ENCODE measurements at regions not wholly inside any gene's neighbourhood (a gene's known extent, or its start where the extent isn't known, plus 50 kb on each side); places are given as distances from the start of the nearest gene placed in this dataset.

DNA sequence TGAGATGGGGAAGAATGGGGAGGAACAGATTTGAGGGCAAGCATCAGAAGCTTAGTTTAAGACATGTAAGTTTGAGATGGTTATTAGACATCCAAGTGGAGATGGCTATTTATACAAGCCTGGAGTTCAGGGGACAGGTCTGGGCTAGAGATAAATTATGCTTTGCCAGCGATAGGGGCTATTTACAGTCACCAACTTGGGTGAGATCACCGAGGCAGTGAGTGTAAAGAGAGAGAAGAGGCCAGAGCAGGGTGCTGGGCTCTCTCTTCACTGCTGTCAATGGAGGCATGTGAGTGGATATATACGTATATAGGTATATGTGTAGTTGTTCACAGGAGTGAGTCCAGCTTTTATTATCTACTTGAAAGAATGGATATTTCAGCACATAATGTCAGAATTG lies 81.0 kb downstream of the QPCT start:
- DNase-seq = no peak

DNA sequence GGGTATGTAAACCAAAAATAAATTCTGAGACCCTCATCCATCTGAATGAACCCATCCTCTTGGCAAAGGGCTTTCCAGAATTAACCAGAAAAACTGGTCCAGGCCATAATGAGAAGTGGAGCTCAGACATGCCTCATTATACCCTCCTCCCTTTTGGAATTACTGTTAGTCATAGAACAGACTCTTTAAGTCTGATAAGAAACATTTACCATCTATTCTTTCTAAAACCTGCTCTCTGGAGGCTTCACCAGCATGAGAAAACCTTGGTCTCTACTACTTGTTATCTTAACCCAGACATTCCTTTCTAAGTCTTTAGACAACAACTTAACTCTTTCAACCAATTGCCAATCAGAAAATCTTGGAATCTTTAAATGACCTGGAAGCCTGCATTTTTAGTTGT lies 82.8 kb downstream of the QPCT start:
- no peak for DNase-seq

DNA sequence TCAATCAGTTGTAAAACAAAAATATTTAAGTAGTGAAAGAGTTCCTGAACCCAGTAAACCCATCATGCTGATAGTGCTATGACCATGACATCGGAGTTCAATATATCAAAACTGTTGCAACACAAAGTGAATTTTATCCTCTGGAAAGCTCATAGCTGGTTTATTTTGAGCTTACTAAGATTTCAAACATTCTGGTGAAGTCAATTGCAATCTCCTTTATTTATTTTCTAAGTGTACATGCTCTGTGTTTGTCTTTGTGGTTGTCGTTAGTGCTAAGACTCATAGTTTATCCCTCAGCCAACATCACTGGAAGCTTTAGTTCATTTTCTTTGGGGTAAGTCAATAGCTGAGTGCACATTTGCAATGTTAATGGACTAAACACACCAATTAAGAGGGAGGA lies 91.9 kb downstream of the QPCT start:
- DNase-seq = no peak

DNA sequence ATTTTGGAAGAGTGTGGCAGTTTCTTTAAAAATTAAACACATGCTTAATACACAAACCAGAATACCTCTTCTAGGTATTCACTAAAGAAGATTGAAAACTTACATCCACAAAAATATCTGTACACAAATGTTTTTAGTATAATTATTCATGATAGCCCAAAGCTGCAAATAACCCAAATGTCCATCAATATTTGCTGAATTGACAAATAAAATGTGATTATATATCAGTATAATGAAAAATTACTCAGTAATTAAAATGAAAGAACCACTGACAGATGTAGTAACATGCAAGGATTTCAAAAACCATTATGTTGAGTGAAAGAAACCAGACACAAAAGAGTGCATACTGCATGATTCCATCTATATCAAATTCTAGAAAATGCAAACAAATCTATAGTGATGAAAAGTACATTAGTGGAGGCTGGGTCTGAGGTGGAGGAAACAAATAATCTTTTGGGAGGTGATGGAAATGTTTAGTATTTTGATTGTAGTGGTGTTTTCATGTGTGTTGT lies 94.8 kb downstream of the QPCT start:
- no peak for DNase-seq

DNA sequence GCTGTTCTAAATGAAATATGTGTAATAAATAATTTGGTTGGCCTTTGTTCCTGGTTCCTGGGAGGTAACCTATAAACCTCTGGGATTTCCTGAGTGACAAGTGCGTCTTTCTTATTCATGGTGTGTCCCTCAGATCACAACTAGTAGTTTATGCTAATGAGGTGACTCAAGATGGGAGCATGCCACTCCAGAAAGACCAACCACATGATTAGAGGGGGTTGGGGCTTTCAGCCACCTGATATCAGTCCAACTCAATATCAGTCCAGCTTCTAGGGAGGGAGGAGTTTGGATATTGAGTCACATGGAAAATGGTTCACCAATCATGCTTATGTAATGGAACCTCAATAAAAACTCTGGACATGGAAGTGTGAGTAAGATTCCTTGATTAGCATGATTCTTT lies 96.6 kb downstream of the QPCT start:
- DNase-seq = no peak

DNA sequence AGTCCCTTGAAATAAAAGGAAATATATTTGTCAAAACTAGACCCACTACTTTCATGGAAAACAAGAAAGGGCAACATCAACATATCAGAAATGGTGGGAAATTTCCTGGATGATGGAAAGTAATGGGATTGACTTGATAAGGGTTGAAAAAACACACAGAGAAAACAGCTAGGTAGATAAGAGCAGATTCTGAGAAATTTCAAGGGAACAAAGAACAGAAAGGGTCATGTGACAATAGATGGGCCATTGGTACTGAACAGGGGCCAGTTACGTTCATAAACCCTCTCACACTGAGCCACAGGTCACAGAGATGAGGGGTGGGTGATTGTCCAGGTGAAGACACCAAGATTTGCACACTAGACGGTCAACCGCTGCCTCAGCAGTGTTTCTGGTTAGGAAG lies 98.7 kb downstream of the QPCT start:
- DNase-seq = no peak

DNA sequence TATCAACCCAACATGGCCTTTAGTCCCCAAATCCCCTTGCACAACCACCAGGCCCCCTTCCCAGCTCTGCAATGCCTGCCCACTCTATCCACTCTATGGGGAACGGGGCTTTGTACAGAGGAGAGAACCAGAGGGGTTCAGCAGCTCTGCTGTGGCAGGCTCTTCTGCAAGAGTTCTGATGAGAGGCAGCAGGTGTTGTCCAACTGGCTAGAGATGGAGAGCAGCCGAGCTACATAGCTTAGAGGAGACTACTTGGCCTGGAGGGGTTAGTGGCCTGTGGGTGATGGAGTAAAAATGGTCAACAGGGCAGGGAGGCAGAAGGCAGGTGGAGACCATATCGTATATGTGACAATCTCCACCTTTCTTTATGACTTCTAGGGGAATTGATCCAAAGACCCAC lies 103.0 kb downstream of the QPCT start:
- no peak for DNase-seq

DNA sequence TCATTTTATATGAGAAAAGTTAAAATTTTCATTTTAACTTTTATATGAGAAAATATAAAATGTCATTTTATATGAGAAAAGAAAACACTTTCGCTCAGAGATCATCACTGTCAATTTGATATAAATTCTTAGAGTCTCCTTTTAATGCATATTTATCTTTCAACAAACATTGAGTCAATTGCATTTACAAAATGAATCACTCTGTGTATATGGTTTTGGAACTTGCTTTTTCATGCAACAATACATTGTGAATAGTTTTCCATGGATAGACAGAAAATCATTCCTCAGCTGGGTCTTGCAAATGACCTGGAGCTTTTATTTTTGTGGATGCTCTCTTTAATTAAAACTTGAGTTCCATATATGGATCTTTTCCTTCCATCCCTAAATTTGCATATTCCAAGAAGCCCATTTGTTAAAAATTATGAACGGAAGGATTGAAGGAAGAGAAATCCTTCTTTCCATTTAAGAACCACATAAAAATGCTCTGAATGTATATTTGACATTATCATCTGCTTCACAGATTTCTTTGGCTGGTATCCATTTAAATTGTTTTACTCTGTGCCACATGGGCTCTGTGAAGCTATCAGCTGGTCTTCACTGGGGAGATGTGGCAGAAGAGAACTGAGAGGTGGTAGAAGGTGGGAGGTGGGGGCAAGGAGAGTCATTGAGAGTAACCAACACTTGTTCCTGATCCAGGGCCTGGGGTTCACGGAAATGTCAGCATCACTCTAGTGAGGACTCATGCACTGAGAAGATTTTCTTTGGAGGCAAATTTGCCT lies 104.1 kb downstream of the QPCT start:
- DNase-seq = no peak

DNA sequence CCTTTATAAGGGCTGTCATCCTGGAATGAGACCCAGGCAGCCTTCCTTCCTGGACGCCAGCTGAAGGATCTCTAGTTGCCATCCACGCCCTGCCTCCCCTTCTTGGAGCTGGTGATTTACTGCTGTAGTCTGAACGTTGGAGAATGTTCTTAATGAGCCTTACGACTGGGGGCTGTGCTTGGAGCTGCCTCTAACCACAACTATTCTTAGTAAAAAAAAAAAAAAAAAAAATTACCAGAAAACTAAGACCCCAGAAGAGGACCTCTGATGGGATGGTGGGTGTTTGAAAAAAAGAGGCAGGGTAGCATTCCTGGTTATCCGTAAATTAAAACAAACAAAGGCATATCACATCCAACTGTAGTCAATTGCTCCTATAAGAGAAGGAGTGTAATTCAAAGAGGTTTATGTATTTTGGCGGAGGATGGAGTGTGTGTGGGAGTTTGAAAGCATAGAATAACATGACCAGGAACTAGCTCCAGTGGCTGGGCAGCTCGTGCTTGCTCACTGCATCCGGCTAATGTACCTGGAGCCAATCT lies 105.4 kb downstream of the QPCT start:
- no peak for DNase-seq

DNA sequence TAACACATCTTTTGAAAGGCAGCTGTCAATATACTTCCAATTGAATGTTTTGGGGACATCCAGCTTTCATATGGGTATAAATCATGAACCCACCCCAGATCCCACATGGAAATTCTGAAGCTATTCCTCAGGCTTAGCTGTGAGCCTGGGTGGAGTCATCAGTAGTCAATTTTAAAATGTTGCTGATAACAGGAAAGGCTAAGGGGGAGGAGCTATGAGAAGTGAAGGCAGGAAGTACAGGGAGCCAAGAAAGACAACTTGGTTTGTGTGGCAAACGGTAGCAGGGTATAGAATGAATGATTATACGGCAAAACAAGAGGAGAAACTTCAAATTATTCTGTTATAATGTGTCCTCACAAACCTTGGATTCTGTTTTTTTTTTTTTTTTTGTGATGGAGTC lies 108.6 kb downstream of the QPCT start:
- no peak for DNase-seq

DNA sequence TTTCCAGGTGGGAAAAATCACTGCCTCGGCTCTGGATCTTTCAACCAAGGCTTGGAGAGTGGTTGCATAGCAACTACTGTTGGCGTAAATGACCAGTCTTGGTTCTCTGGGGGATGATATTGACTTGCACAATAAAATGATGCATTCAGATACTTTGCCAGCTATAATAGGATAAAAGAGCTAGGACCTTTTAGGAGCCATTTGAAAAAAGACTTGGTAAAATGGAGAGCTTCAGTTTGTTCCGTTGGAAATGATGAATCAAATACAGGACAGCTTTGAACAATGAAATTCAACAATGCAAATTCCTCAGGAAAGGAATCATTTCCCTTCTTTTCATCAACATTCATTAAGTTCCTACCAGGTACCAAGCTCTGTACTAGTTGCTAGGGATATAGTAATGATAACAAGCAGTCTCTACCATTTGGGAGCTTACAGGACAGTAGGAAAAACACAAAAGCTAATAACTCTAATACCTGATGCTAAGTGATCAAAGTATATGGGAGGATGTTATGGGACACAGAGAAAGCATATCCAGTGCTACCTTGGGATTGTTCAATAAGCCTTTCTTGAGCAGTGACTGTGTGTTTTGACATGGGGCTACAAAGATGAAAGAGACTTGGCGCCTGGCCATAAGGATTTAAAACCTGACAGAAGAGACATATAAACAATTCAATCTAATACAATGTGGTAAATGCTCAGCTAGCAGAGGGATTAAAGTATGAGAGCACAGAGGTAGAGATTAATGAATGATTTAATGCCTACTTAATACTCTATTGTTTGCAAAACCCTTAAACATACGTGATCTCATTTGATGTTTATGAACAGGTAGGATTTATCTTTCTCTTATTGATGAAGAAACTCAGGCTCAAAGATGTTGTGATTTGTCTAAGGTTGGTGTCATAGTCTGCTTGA lies 110.7 kb downstream of the QPCT start:
- peak; percentile 15 for DNase-seq

DNA sequence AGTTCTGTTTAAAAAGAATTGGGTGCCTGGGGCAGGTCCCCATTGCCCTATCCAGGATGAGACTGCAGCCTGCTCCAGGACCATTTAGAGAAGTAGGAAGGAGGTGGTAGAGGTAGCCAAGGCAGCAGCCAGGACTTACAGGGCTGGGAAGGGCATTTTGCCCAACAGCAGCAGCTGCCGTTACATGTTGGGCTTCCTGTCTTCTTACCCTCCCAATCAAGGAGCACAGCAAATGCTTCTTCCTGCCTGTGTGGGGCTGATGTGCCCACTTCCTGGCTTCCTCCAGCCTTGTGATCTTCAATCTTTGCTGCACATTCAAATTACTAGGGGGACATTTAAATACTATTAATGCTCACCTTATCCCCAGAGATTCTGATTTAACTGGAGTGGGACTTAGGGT lies 112.0 kb downstream of the QPCT start:
- DNase-seq = no peak

DNA sequence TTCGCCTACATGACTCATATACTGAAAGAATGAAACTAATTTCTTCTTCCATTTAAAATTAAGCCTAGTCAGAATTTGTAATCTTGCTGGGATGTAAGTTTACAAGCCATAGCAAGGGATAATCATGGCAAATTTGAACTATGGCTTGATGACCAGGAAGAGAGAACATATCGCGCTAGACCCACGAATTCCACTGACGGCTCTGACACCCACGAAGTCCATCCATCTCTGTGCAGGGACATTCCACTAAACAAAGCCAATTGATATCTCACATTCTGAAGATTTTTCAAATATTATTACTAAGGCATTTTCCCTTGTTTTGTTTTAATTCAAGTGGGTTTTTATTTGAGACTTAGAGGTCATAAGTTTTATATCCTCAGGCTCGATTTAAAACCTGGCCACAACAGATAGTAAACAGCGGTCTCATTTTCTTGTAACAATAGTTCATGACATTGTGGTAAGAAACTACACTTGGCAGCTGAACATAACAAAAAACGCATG lies 113.0 kb downstream of the QPCT start:
- DNase-seq = no peak

DNA sequence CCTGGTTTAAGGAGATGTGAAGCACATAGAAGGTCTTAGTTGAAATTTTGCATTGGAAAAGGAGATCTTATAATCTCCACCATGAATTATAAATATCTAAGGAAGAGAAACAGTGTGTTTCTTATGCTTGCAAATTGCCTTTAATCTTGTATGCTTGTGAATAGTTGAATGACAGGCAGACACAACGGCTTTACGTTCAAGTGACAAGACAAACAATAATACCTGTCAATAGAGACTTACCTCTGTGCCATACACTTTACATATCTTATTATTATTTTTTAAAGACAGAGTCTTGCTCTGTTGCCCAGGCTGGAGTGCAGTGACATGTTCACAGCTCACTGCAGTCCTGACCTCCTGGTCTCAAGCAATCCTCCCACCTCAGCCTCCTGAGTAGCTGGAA lies 113.7 kb downstream of the QPCT start:
- DNase-seq = no peak

DNA sequence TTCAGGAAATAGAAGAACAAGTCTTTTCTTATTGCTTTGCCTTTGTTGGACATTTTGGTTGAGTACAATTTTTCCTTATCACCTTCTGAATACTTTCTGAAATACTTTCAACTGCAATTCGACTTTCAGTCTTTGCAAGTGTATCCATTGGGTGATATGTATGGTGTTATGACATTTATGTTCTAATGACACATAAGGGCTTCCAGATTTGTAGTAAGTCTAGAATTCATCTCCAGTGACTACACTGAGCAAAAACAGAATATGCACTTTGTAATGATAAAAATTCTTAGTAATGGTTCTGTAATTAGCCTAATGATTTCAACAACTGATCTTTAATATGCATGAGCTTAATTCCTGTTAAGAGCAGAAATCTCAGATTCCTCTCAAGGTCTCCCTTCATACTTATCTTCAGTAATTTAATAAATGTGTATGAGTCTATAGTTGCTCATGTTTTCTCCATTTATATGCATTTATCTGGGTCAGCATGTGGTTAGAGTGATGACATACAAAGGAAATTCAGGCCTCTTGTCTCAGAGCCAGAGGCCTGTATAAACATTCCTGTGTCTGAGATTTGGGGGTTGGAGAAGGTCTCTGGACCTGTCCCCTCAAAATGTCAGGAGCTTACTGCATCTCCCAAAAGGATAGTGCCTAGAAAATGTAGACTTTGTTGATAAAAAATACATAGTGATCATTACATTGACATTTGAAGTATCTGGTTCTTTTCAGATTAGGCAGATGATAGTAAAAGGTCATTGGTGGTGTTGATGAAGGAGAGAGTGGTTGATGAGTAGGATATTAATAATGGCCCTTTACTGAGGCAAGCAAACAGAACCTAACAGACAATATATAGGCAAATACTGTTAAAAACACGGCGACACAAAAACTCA lies 114.9 kb downstream of the QPCT start:
- no peak for DNase-seq

DNA sequence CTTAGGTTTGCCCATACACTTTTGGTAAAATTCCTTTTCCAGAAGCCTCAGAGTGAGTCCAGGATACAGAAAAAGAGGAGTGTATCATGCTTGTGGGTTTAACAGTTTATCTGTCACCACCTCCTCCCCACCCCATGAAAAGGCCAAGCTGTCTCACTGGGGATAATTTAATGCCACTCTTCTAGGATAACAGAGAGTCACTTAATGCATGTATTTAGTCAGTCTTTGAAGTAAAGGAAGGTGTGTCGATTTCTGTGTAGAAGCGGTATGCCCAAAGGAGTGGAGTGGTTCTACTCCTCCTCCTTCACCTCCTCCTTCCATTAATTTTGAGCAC lies 116.4 kb downstream of the QPCT start:
- DNase-seq = no peak

DNA sequence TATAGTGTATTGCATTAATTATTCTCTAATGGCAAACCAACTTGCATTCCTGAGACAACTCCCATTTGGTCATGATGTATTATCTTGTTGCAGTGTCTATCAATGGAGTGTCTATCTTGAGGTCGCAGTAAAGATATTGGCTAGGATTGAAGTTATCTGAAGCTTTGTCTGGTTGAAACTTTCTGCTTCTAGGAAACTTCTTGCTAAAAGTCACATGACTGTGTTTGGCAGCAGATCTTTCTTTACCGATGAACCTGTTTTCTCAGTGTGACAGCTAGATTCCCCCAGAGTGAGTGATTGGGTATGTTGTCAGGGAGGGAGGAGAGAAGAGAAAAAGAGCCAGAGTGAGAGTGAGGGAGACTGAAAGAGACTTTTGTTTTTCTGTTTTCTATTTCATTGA lies 119.6 kb downstream of the QPCT start:
- DNase-seq = no peak

DNA sequence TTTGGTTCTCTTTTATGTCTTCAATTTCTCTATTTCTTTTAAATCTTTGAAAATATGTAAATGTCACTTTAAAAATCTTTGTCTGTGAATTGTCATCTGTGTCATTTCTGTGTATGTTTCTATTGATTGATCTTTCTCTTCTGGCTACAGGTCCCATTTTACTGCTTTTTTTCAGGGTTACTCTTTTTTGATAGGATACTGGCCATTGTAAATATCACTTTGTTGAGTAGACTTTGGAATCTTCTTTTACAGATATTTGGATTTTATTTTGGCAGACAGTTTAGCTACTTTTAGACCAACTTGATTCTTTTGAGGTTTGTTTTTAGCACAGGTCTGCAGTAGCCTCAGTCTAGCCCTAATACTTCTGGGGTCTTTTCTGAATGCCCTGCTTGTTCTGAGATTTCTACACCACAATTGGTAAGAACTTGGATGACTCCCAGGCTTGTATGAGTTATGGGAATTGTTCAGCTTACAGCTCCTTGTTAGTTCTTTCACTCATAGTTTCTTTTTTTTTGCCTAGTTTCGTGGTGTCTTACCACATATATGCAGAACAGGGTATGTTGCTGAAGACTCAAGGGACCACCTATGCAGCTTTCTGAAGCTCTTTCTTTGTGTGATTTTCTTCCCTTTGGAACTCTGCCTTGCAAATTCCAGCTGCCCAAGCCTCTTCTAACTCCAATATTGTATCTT lies 122.2 kb downstream of the QPCT start:
- no peak for DNase-seq

DNA sequence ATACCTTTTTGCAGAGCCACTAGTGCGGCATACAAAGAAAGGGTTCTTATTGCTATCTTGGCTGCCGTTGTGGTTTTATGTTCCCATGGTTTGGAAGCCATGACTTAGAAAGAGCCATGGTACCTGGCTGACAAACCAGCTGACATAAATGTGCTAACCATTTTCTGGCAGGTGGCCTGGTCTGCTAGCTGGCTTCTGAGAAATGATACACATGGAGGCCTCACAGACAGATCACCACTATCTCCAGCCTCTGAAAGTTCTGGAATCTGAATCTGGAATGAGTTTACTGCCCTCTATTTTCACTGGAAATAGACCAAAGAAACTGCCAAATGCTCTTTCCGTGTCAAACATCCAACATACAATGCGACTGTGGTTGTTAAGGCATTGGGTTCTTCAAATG lies 123.7 kb downstream of the QPCT start:
- DNase-seq = no peak

DNA sequence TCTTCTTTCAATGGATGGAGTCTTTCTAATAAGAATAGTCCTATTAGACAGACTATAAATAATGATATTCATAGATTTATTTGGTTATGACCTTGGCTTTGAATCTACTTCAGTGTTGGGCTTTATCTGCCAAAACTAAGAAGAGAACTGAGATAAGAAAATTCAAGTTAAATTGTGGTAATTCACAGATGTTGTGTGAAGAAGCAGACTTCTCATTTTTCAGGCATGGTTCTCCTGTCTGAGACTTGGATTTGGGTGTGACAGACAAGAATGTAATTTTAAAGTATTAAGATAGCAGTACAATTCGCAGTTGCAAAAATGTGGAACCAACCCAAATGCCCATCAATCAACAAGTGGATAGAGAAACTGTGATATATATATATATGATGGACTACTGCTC lies 124.7 kb downstream of the QPCT start:
- DNase-seq = no peak

DNA sequence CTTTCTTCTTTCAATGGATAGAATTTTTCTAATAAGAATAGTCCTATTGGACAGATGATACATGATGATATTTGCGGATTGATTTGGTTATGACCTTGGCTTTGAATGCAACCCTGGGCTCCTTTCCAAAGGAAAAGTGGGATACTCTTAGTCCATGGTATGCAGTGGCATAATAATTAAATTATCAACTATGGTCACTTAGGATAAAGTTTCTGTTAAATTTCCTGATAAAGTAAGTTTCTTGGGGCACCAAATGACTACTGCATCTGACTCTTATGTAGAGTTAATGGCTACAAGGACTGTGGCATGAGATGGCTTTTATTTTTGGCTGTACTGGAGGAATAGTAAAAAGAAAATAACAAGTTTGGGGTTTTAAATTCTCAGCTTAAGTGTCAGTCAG lies 126.7 kb downstream of the QPCT start:
- DNase-seq = no peak

DNA sequence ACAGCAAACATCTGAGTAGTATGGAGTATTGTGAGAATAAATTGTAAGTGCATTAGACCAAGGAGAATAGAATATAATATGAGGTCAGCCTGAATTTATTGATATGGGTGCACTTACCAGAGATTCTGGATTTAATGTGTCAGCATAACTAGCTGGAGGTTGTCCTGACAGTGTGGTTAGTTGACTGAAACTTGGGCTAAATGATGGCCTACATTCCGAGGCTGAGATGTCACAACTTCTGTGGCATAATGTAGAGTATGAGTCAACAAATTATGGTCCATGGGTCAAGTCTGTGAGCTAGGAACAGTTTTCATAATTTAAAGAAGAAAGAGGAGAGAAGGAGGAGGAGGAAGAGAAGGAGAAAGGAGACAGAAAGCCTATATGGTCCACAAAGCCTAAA lies 127.6 kb downstream of the QPCT start:
- DNase-seq = no peak

All from NCI-H1092 (cell line).